ENCODE measurements at regions not wholly inside any gene's neighbourhood (a gene's known extent, or its start where the extent isn't known, plus 50 kb on each side); places are given as distances from the start of the nearest gene placed in this dataset.
"Not testable (repeated sequence)": the region's sequence is repeated elsewhere in the genome, so short reads cannot be mapped to it uniquely, and the experiment has no call there.

GRCh38 chr1:148432318-148432717 lies 50.8 kb downstream of the PPIAL4G start:
- not testable (repeated sequence) for DNase-seq

GRCh38 chr1:148429856-148430255 lies 53.2 kb downstream of the PPIAL4G start:
- peak; percentile 5 for DNase-seq

- not testable (repeated sequence) for DNase-seq
Measured at GRCh38 chr1:148426940-148427611, 56.0 kb downstream of the PPIAL4G start.

- not testable (repeated sequence) for DNase-seq
Measured at GRCh38 chr1:148426385-148426784, 56.7 kb downstream of the PPIAL4G start.

- not testable (repeated sequence) for DNase-seq
Measured at GRCh38 chr1:148424143-148425003, 58.7 kb downstream of the PPIAL4G start.

GRCh38 chr1:148422921-148423320 lies 60.2 kb downstream of the PPIAL4G start:
- not testable (repeated sequence) for DNase-seq

GRCh38 chr1:148417241-148417640 lies 65.9 kb downstream of the PPIAL4G start:
- DNase-seq, result not testable (repeated sequence)

- DNase-seq, result not testable (repeated sequence)
Measured at GRCh38 chr1:148413385-148413784, 69.7 kb downstream of the PPIAL4G start.

GRCh38 chr1:148404786-148405568 lies 78.1 kb downstream of the PPIAL4G start:
- not testable (repeated sequence) for DNase-seq

- DNase-seq, result not testable (repeated sequence)
Measured at GRCh38 chr1:148403925-148404324, 79.2 kb downstream of the PPIAL4G start.

- peak; percentile 10 for DNase-seq
Measured at GRCh38 chr1:148403085-148403456, 80.0 kb downstream of the PPIAL4G start.

GRCh38 chr1:148402152-148403084 lies 80.7 kb downstream of the PPIAL4G start:
- peak; percentile 83 for DNase-seq

GRCh38 chr1:148397516-148397915 lies 85.6 kb downstream of the PPIAL4G start:
- not testable (repeated sequence) for DNase-seq

- DNase-seq, result not testable (repeated sequence)
Measured at GRCh38 chr1:148392505-148392904, 90.6 kb downstream of the PPIAL4G start.

GRCh38 chr1:148391323-148391722 lies 91.8 kb downstream of the PPIAL4G start:
- DNase-seq, result not testable (repeated sequence)

GRCh38 chr1:148389027-148389339 lies 94.1 kb downstream of the PPIAL4G start:
- no peak for DNase-seq

GRCh38 chr1:148388260-148389026 lies 94.7 kb downstream of the PPIAL4G start:
- DNase-seq, result peak; percentile 96

GRCh38 chr1:148387949-148388259 lies 95.2 kb downstream of the PPIAL4G start:
- peak; percentile 18 for DNase-seq

- not testable (repeated sequence) for DNase-seq
Measured at GRCh38 chr1:148387122-148387948, 95.8 kb downstream of the PPIAL4G start.

- DNase-seq, result no peak
Measured at GRCh38 chr1:148386617-148387016, 96.5 kb downstream of the PPIAL4G start.
